ENCODE measurements at regions not wholly inside any gene's neighbourhood (a gene's known extent, or its start where the extent isn't known, plus 50 kb on each side); places are given as distances from the start of the nearest gene placed in this dataset.

DNA sequence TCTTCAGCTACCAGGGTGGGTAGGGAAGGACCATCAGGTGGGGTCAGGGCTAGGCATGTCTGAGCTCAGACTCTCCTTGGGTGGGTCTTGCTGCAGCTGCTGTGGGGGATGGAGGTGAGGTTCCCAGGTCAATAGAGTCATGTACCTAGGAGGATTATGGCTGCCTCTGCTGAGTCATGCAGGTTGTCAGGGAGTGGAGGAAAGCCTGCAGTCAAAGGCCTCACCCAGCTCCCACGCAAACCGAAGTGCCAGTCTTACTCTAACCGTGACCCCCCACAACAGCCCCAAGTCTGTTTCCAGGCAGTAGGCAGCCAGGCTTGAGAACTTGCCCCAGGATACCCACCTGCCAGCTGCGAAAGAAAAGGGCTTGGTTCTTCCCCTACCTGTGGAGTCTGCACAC lies 113.6 kb upstream of the GALNT5 start:
- Histone ChIP-seq H4K20me1 (ENCODE audit: control insufficient read depth, insufficient read depth) (no peaks in the 10 kb centered on the region), H3K27me3 (replicated peaks in 1 of 2; ENCODE audit: control insufficient read depth in 2 of 2, insufficient read depth in 2 of 2, low read length in 1 of 2) (no peaks in the 10 kb centered on the region), H3K4me2 (ENCODE audit: control insufficient read depth, insufficient read depth) (no peak overlapping the region), H3K27ac (ENCODE audit: control insufficient read depth, insufficient read depth) (no peak overlapping the region), H3K9ac (ENCODE audit: control insufficient read depth, insufficient read depth, low read length) (no peak overlapping the region), H3K36me3 (ENCODE audit: control insufficient read depth in 2 of 2, insufficient read depth in 2 of 2, low read length in 1 of 2) (no peaks in the 10 kb centered on the region), H2AFZ (ENCODE audit: control insufficient read depth, low read depth, low read length) (no peak overlapping the region), H3K9me3 (replicated peaks; ENCODE audit: control insufficient read depth, insufficient read depth, low read length) (no peaks in the 10 kb centered on the region), H3K4me3 (no peak overlapping the region), H3K4me1 (ENCODE audit: control insufficient read depth, insufficient read depth, low read length) (no peaks in the 10 kb centered on the region), H3K79me2 (ENCODE audit: control insufficient read depth, insufficient read depth, low read length) (no peaks in the 10 kb centered on the region)
- intact Hi-C loops (cut with micrococcal nuclease; ENCODE audit: unreplicated experiment) (no loop called here), in situ Hi-C loops (cut with MboI) (no loop called here)
- SMC1A ChIA-PET (ENCODE audit: uncharacterized antibody, unreplicated experiment) = no interaction called here
- TF ChIP-seq EGR1 (IDR thresholded peaks at IDR 0.05; ENCODE audit: borderline replicate concordance in 1 of 2, low read depth in 2 of 2, low read length in 2 of 2) = no peak
- TF ChIP-seq, protein P1, sequence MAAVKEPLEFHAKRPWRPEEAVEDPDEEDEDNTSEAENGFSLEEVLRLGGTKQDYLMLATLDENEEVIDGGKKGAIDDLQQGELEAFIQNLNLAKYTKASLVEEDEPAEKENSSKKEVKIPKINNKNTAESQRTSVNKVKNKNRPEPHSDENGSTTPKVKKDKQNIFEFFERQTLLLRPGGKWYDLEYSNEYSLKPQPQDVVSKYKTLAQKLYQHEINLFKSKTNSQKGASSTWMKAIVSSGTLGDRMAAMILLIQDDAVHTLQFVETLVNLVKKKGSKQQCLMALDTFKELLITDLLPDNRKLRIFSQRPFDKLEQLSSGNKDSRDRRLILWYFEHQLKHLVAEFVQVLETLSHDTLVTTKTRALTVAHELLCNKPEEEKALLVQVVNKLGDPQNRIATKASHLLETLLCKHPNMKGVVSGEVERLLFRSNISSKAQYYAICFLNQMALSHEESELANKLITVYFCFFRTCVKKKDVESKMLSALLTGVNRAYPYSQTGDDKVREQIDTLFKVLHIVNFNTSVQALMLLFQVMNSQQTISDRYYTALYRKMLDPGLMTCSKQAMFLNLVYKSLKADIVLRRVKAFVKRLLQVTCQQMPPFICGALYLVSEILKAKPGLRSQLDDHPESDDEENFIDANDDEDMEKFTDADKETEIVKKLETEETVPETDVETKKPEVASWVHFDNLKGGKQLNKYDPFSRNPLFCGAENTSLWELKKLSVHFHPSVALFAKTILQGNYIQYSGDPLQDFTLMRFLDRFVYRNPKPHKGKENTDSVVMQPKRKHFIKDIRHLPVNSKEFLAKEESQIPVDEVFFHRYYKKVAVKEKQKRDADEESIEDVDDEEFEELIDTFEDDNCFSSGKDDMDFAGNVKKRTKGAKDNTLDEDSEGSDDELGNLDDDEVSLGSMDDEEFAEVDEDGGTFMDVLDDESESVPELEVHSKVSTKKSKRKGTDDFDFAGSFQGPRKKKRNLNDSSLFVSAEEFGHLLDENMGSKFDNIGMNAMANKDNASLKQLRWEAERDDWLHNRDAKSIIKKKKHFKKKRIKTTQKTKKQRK (IDR thresholded peaks at IDR 0.05; ENCODE audit: low read depth, low read length) = no peak
- RAD21 ChIA-PET (ENCODE audit: unreplicated experiment) = no interaction called here
- BruUV-seq (replicated peaks) = no TSS peak
- POLR2A ChIA-PET = interaction anchor here (1.3 kb wide), 1 partner anchor 26 kb away, joined by 3 read pairs; no protein-coding TSS in a partner anchor
- CTCF ChIA-PET = no interaction called here
- no peak for DNase-seq (ENCODE audit: low read depth, low spot score)
- WGBS (ENCODE audit: insufficient coverage, insufficient replicate concordance, low lambda C conversion rate, missing lambda C conversion rate) = 66% methylated on average over 3 of the region's 4 CpGs
- no peak for FAIRE-seq
- ATAC-seq = no peak

- no peak for FAIRE-seq
- CTCF ChIA-PET = interaction anchor here (0.7 to 2.4 kb wide), 3 partner anchors 29 to 72 kb away, joined by 3 to 9 read pairs (median 4); no protein-coding TSS in a partner anchor
- H3K9ac ChIP-seq (ENCODE audit: control insufficient read depth, insufficient read depth, low read length) = no peak overlapping the region
- TF ChIP-seq LARP7 (IDR thresholded peaks at IDR 0.05) (no peak), BRCA1 (IDR thresholded peaks at IDR 0.05; ENCODE audit: low read depth, low read length) (no peak)
- TF ChIP-seq, protein P2, sequence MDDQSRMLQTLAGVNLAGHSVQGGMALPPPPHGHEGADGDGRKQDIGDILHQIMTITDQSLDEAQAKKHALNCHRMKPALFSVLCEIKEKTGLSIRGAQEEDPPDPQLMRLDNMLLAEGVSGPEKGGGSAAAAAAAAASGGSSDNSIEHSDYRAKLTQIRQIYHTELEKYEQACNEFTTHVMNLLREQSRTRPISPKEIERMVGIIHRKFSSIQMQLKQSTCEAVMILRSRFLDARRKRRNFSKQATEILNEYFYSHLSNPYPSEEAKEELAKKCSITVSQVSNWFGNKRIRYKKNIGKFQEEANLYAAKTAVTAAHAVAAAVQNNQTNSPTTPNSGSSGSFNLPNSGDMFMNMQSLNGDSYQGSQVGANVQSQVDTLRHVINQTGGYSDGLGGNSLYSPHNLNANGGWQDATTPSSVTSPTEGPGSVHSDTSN (IDR thresholded peaks at IDR 0.05; ENCODE audit: insufficient replicate concordance, low read depth, low read length) = no peak
- H2AFZ ChIP-seq (ENCODE audit: control insufficient read depth, low read depth, low read length) = no peak overlapping the region
- no peaks in the 10 kb centered on the region for H4K20me1 ChIP-seq (ENCODE audit: control insufficient read depth, insufficient read depth)
- whole genome bisulfite sequencing (ENCODE audit: insufficient coverage, insufficient replicate concordance, low lambda C conversion rate, missing lambda C conversion rate) = 45% methylated on average over 2 of the region's 2 CpGs
- H3K4me1 ChIP-seq (ENCODE audit: control insufficient read depth, insufficient read depth, low read length) = peaks cover 10% of the 10 kb centered on the region
- POLR2A ChIA-PET = no interaction called here
- in situ Hi-C loops (cut with MboI) (no loop called here), intact Hi-C loops (cut with micrococcal nuclease; ENCODE audit: unreplicated experiment) (no loop called here)
- H3K27me3 ChIP-seq (replicated peaks in 1 of 2; ENCODE audit: control insufficient read depth in 2 of 2, insufficient read depth in 2 of 2, low read length in 1 of 2) = no peaks in the 10 kb centered on the region
- BruUV-seq (replicated peaks) = no TSS peak
- SMC1A ChIA-PET (ENCODE audit: uncharacterized antibody, unreplicated experiment) = interaction anchor here (0.7 to 2.8 kb wide), 7 partner anchors 29 to 92 kb away, joined by 3 to 18 read pairs (median 4); no protein-coding TSS in a partner anchor
- RAD21 ChIA-PET (ENCODE audit: unreplicated experiment) = interaction anchor here (1.3 to 1.9 kb wide), 5 partner anchors 31 to 93 kb away, joined by 3 to 6 read pairs (median 3); no protein-coding TSS in a partner anchor
- no peak overlapping the region for H3K27ac ChIP-seq (ENCODE audit: control insufficient read depth, insufficient read depth)
- DNase-seq (ENCODE audit: low read depth, low spot score) = no peak
- no peak overlapping the region for H3K4me3 ChIP-seq
- H3K9me3 ChIP-seq (replicated peaks; ENCODE audit: control insufficient read depth, insufficient read depth, low read length) = no peaks in the 10 kb centered on the region
- ATAC-seq = no peak
- H3K36me3 ChIP-seq (ENCODE audit: control insufficient read depth in 2 of 2, insufficient read depth in 2 of 2, low read length in 1 of 2) = no peaks in the 10 kb centered on the region
- H3K4me2 ChIP-seq (ENCODE audit: control insufficient read depth, insufficient read depth) = no peak overlapping the region
- H3K79me2 ChIP-seq (ENCODE audit: control insufficient read depth, insufficient read depth, low read length) = no peaks in the 10 kb centered on the region
Observed at GRCh38 chr2:157149270-157149669, 108.2 kb upstream of the GALNT5 start.
